GM23338 (cell line): ENCODE measurements at regions not wholly inside any gene's neighbourhood (a gene's known extent, or its start where the extent isn't known, plus 50 kb on each side); places are given as distances from the start of the nearest gene placed in this dataset.

ENCODE experiments used
- ATAC-seq: fragments of 200-7000 bp; cut with Tn5 transposase; 3 replicates; pipeline ENCODE4 v1.9.1; 2020
- DNase-seq: peaks from one replicate; pipeline ENCODE4 v3.0.0-alpha.2; 2015; ENCODE audit warnings: low spot score
- H2AFZ ChIP-seq: fragments of 200-600 bp; sonication (generic); 2 replicates; pipeline ENCODE4 v1.8.0; 2016; ENCODE audit warnings: antibody characterized with exemption, mild to moderate bottlenecking, moderate library complexity
- H3F3A ChIP-seq: fragments of 200-600 bp; sonication (generic); replicated peaks from 2 replicates; pipeline ENCODE4 v1.8.0; 2017; ENCODE audit warnings: antibody characterized with exemption, mixed run types, low read depth
- H3K27ac ChIP-seq: fragments of 200-600 bp; sonication (generic); 2 replicates; pipeline ENCODE4 v1.6.1; 2016; ENCODE audit warnings: low read depth
- H3K27me3 ChIP-seq: fragments of 200-600 bp; sonication (generic); 2 replicates; pipeline ENCODE4 v1.8.0; 2016; ENCODE audit warnings: mild to moderate bottlenecking, mixed run types, moderate library complexity; ENCODE audit not compliant: insufficient read depth
- H3K36me3 ChIP-seq: fragments of 200-600 bp; sonication (generic); 2 replicates; pipeline ENCODE4 v1.8.0; 2016; ENCODE audit warnings: mild to moderate bottlenecking; ENCODE audit not compliant: insufficient read depth
- H3K4me1 ChIP-seq: fragments of 200-600 bp; sonication (generic); 2 replicates; pipeline ENCODE4 v1.8.0; 2016; ENCODE audit warnings: mild to moderate bottlenecking, moderate library complexity; ENCODE audit not compliant: insufficient read depth
- H3K4me2 ChIP-seq: fragments of 200-600 bp; sonication (generic); 2 replicates; pipeline ENCODE4 v1.7.1; 2017; ENCODE audit warnings: mixed run types
- H3K4me3 ChIP-seq: fragments of 200-600 bp; sonication (generic); 2 replicates; pipeline ENCODE4 v1.6.1; 2016; ENCODE audit warnings: mixed run types
- H3K79me2 ChIP-seq: fragments of 200-600 bp; sonication (generic); replicated peaks from 2 replicates; pipeline ENCODE4 v1.8.0; 2017; ENCODE audit warnings: mild to moderate bottlenecking; ENCODE audit not compliant: insufficient read depth
- H3K9me2 ChIP-seq: fragments of 200-600 bp; sonication (generic); 2 replicates; pipeline ENCODE4 v1.8.0; 2017; ENCODE audit not compliant: insufficient read depth
- H4K20me1 ChIP-seq: fragments of 200-600 bp; sonication (generic); replicated peaks from 2 replicates; pipeline ENCODE4 v1.8.0; 2017; ENCODE audit warnings: mild to moderate bottlenecking; ENCODE audit not compliant: insufficient read depth
- H3K27ac Mint-ChIP-seq: 2 replicates; pipeline ENCODE4 v1.8.0; 2020; ENCODE audit warnings: inconsistent platforms, mild to moderate bottlenecking, moderate library complexity, mixed read lengths
- H3K27me3 Mint-ChIP-seq: 3 replicates; pipeline ENCODE4 v1.8.0; 2022; ENCODE audit warnings: low read depth, mild to moderate bottlenecking, moderate library complexity, mixed read lengths, inconsistent platforms; ENCODE audit not compliant: insufficient read depth, poor library complexity
- H3K36me3 Mint-ChIP-seq: 3 replicates; pipeline ENCODE4 v1.8.0; 2021; ENCODE audit warnings: low read depth, mild to moderate bottlenecking, inconsistent platforms, moderate library complexity, mixed read lengths
- H3K4me1 Mint-ChIP-seq: 3 replicates; pipeline ENCODE4 v1.8.0; 2020; ENCODE audit warnings: mild to moderate bottlenecking, inconsistent platforms, mixed read lengths
- H3K4me3 Mint-ChIP-seq: 3 replicates; pipeline ENCODE4 v1.8.0; 2021; ENCODE audit warnings: moderate library complexity, mild to moderate bottlenecking, inconsistent platforms, mixed read lengths
- H3K9me3 Mint-ChIP-seq: 3 replicates; pipeline ENCODE4 v1.8.0; 2020; ENCODE audit warnings: moderate library complexity, mild to moderate bottlenecking, inconsistent platforms, mixed read lengths
- CTCF ChIP-seq, 2 experiments: fragments of 200-600 bp in 1 of 2; sonication (generic) in 1 of 2; conservative IDR thresholded peaks; 2 replicates each; pipeline versions ENCODE4 v1.5.1 to v1.6.1; 2016 to 2017; ENCODE audit warnings: antibody characterized with exemption in 2 of 2, low read depth in 2 of 2, mild to moderate bottlenecking in 2 of 2, moderate library complexity in 1 of 2
- ETS1 ChIP-seq: IDR thresholded peaks from 2 replicates; pipeline ENCODE4 v1.6.1; 2016; ENCODE audit warnings: antibody characterized with exemption
- EZH2 ChIP-seq: fragments of 200-600 bp; sonication (generic); IDR thresholded peaks from one replicate; pipeline ENCODE4 v1.8.0; 2017; ENCODE audit warnings: antibody characterized with exemption, mild to moderate bottlenecking, low read depth; ENCODE audit not compliant: unreplicated experiment
- EZH2phosphoT487 ChIP-seq: fragments of 200-600 bp; sonication (generic); IDR thresholded peaks from one replicate; pipeline ENCODE4 v1.8.1; 2018; ENCODE audit warnings: antibody characterized with exemption; ENCODE audit not compliant: unreplicated experiment
- JUNB ChIP-seq: IDR thresholded peaks from one replicate; pipeline ENCODE4 v1.6.1; 2016; ENCODE audit warnings: antibody characterized with exemption; ENCODE audit not compliant: unreplicated experiment
- NANOG ChIP-seq: IDR thresholded peaks from 2 replicates; pipeline ENCODE4 v1.6.1; 2016; ENCODE audit warnings: antibody characterized with exemption, borderline replicate concordance
- POLR2AphosphoS5 ChIP-seq: IDR thresholded peaks from 2 replicates; pipeline ENCODE4 v1.6.1; 2016; ENCODE audit warnings: antibody characterized with exemption, low read depth
- REST ChIP-seq: IDR thresholded peaks from one replicate; pipeline ENCODE4 v1.6.1; 2018; ENCODE audit warnings: antibody characterized with exemption; ENCODE audit not compliant: unreplicated experiment
- STAT1 ChIP-seq: IDR thresholded peaks from one replicate; pipeline ENCODE4 v1.6.1; 2016; ENCODE audit warnings: antibody characterized with exemption; ENCODE audit not compliant: unreplicated experiment
- ZNF114 ChIP-seq: fragments of 250-450 bp; sonication (Bioruptor Pico); IDR thresholded peaks from 2 replicates; pipeline ENCODE4 v1.5.0; 2020; ENCODE audit warnings: mild to moderate bottlenecking, moderate library complexity
- ZNF331 ChIP-seq: fragments of 250-450 bp; sonication (Bioruptor Pico); IDR thresholded peaks from 2 replicates; pipeline ENCODE4 v1.5.0; 2020; ENCODE audit warnings: low read depth, mild to moderate bottlenecking, moderate library complexity
- ZNF462 ChIP-seq: fragments of 250-450 bp; sonication (Bioruptor Pico); IDR thresholded peaks from 2 replicates; pipeline ENCODE4 v1.5.0; 2020; ENCODE audit warnings: mild to moderate bottlenecking, moderate library complexity

GRCh38 chr12:65520658-65521057, 242.2 kb downstream of the MSRB3 start:
- peaks cover 17% of the 10 kb centered on the region for H3K4me1 Mint-ChIP-seq
- Histone ChIP-seq H3K36me3 (no peaks in the 10 kb centered on the region), H4K20me1 (no peaks in the 10 kb centered on the region), H3K27me3 (no peaks in the 10 kb centered on the region), H2AFZ (no peak overlapping the region), H3K79me2 (no peaks in the 10 kb centered on the region), H3K9me2 (peaks cover 15% of the 10 kb centered on the region), H3F3A (no peaks in the 10 kb centered on the region), H3K4me1 (peaks cover 6% of the 10 kb centered on the region; the same call in 1 of the 2 replicates), H3K27ac (no peak overlapping the region), H3K4me3 (no peak overlapping the region), H3K4me2 (no peak overlapping the region)
- no peak for DNase-seq
- H3K4me3 Mint-ChIP-seq: no peak overlapping the region
- H3K27ac Mint-ChIP-seq: no peak overlapping the region
- ATAC-seq: no peak
- no peak for TF ChIP-seq CTCF (conservative IDR thresholded peaks at IDR 0.05; ENCODE audit: low read depth in 2 of 2)
- TF ChIP-seq NANOG: no peak
- TF ChIP-seq JUNB: no peak
- TF ChIP-seq ZNF114 (CRISPR knock-in tag): no peak
- TF ChIP-seq STAT1: no peak
- TF ChIP-seq EZH2phosphoT487: no peak
- no peak for TF ChIP-seq ETS1
- no peak for TF ChIP-seq REST
- no peak for TF ChIP-seq ZNF462 (CRISPR knock-in tag)
- TF ChIP-seq POLR2AphosphoS5: no peak
- TF ChIP-seq ZNF331: no peak
- TF ChIP-seq EZH2: no peak
- no peaks in the 10 kb centered on the region for H3K36me3 Mint-ChIP-seq
- H3K9me3 Mint-ChIP-seq: no peaks in the 10 kb centered on the region; the same call in 2 of the 3 replicates
- H3K27me3 Mint-ChIP-seq: no peaks in the 10 kb centered on the region
